Prostate gland (tissue), 2 donors: ENCODE measurements at regions not wholly inside any gene's neighbourhood (a gene's known extent, or its start where the extent isn't known, plus 50 kb on each side); places are given as distances from the start of the nearest gene placed in this dataset.

Source experiments
- DNase-seq: peaks from one replicate; pipeline ENCODE4 v3.0.0-alpha.2; 2019; ENCODE audit warnings: low spot score
- H3K27ac ChIP-seq, 2 donors: fragments of 200-600 bp; sonication (generic); 2 replicates each; pipeline ENCODE4 v1.5.1; 2017 to 2019
- H3K27me3 ChIP-seq: fragments of 200-600 bp; sonication (generic); replicated peaks from 2 replicates; pipeline ENCODE4 v1.5.1; 2019; ENCODE audit not compliant: insufficient read depth
- H3K36me3 ChIP-seq, 2 donors: fragments of 200-600 bp; sonication (generic); 1 replicate in 1 of 2; 2 replicates in 1 of 2; pipeline versions ENCODE4 v1.5.1 to v1.8.1; 2017 to 2019
- H3K4me1 ChIP-seq: fragments of 200-600 bp; sonication (generic); replicated peaks from 2 replicates; pipeline ENCODE4 v1.5.1; 2019
- H3K4me3 ChIP-seq, 2 donors: fragments of 200-600 bp; sonication (generic); 2 replicates each; pipeline ENCODE4 v1.5.1; 2017 to 2019
- H3K9me3 ChIP-seq: fragments of 200-600 bp; sonication (generic); 2 replicates; pipeline ENCODE4 v1.5.1; 2017
- POLR2A ChIP-seq: fragments of 450-650 bp; IDR thresholded peaks from one replicate; pipeline ENCODE4 v1.6.1; 2016; ENCODE audit warnings: antibody characterized with exemption, mild to moderate bottlenecking
- POLR2AphosphoS5 ChIP-seq: sonication (generic); formaldehyde crosslinking; IDR thresholded peaks from one replicate; pipeline ENCODE4 v1.6.1; 2017; ENCODE audit warnings: antibody characterized with exemption
- WGBS: methylation state at CpG from one replicate; pipeline ENCODE4 v1.1.5; 2018; 5-methylcytosine and 5-hydroxymethylcytosine counted together
- intact Hi-C: fragments of 100-400 bp; cut with DNase I; formaldehyde crosslinking; loops from one replicate; pipeline ENCODE4 v1.14.2; 2022
- TF ChIP-seq, protein P1 (sequence below), 4 experiments: fragments of 200-600 bp in 2 of 4; fragments of 450-650 bp in 2 of 4; sonication (generic) in 2 of 4; IDR thresholded peaks; 1 replicate in 3 of 4; 2 replicates in 1 of 4; pipeline ENCODE4 v1.5.1; 2016 to 2019; ENCODE audit warnings: antibody characterized with exemption in 4 of 4, mild to moderate bottlenecking in 2 of 4, moderate library complexity in 2 of 4

DNA sequence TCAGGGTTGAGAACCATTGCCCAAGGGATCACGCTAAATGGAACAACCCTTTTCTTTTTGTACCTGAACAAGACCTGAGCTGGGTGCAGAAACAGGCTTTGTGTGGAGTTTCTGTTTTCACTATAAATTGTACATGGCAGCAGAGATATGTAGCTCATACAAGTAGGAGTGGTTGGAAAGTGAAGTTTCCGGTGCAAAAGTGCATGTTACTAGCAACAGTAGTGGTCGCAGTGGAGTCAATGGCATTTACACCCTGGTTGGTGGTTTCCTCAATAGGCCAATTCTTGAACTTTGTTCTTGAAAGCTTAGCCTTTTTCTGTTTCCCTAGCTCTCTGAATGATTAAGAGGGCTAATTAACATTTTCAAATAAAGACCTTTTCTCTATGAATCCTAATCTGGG lies 170.7 kb downstream of the NEBL start:
- Histone ChIP-seq H3K27ac (no peak overlapping the region), H3K27me3 (no peaks in the 10 kb centered on the region), H3K4me3 (no peak overlapping the region), H3K36me3 (no peaks in the 10 kb centered on the region), H3K9me3 (no peaks in the 10 kb centered on the region), H3K4me1 (no peaks in the 10 kb centered on the region)
- no peak for DNase-seq
- WGBS: 91% methylated on average over 3 of the region's 3 CpGs
- intact Hi-C loops: no loop called here
- TF ChIP-seq POLR2AphosphoS5: no peak
- TF ChIP-seq, protein P1, sequence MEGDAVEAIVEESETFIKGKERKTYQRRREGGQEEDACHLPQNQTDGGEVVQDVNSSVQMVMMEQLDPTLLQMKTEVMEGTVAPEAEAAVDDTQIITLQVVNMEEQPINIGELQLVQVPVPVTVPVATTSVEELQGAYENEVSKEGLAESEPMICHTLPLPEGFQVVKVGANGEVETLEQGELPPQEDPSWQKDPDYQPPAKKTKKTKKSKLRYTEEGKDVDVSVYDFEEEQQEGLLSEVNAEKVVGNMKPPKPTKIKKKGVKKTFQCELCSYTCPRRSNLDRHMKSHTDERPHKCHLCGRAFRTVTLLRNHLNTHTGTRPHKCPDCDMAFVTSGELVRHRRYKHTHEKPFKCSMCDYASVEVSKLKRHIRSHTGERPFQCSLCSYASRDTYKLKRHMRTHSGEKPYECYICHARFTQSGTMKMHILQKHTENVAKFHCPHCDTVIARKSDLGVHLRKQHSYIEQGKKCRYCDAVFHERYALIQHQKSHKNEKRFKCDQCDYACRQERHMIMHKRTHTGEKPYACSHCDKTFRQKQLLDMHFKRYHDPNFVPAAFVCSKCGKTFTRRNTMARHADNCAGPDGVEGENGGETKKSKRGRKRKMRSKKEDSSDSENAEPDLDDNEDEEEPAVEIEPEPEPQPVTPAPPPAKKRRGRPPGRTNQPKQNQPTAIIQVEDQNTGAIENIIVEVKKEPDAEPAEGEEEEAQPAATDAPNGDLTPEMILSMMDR (IDR thresholded peaks at IDR 0.05): no peak
- no peak for TF ChIP-seq POLR2A

DNA sequence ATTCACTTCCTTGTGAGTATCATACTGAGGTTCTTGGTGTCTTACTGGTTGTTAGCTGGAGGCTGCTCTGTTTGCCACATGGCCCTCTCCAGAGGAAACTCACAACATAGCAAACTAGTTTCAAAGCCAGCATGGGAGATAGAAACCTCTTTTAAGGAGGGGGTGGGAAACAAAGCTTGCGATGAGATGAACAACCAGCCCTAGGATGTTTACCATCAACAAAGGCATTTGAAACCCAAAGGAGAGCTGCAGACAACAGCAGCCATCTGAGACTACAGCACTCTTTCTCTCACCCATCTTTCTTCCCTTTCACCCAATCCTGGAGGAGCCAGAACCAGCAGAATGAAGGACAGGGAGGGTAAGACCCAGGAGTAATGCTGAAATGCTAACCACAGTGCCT lies 182.1 kb downstream of the NEBL start:
- DNase-seq: no peak
- no peak overlapping the region for H3K4me3 ChIP-seq
- H3K36me3 ChIP-seq: no peaks in the 10 kb centered on the region
- no peak overlapping the region for H3K27ac ChIP-seq
- 96% methylated on average over 1 of the region's 1 CpG for WGBS
- no peaks in the 10 kb centered on the region for H3K27me3 ChIP-seq
- TF ChIP-seq, protein P1 (IDR thresholded peaks at IDR 0.05): no peak
- no peak for TF ChIP-seq POLR2A
- no peak for TF ChIP-seq POLR2AphosphoS5
- intact Hi-C loops: no loop called here
- no peaks in the 10 kb centered on the region for H3K4me1 ChIP-seq
- H3K9me3 ChIP-seq: no peaks in the 10 kb centered on the region

DNA sequence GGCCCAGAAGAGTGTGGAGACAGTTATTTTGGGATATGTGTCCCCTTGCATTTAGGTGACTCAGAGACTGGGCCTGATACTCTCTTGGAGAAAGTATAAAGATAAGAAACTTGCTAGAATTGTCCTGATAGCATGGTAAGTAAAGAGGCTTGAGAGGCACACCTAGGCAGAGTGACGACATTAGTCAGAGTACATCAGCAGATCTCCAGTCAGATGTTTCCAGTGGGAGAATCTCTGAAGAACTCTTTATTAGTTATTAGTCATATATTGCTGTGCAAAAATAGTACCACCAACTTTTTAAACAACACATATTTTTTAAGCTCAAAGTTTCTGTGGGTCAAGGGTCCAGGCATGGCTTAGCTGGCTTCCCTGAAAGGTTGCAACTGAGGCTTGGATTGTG lies 182.6 kb downstream of the NEBL start:
- no peak for DNase-seq
- TF ChIP-seq, protein P1 (IDR thresholded peaks at IDR 0.05): no peak
- TF ChIP-seq POLR2A: no peak
- TF ChIP-seq POLR2AphosphoS5: no peak
- Histone ChIP-seq H3K4me3 (no peak overlapping the region), H3K9me3 (no peaks in the 10 kb centered on the region), H3K27ac (no peak overlapping the region), H3K4me1 (no peaks in the 10 kb centered on the region), H3K27me3 (no peaks in the 10 kb centered on the region), H3K36me3 (no peaks in the 10 kb centered on the region)
- 48% methylated on average over 1 of the region's 1 CpG for WGBS
- intact Hi-C loops: no loop called here

DNA sequence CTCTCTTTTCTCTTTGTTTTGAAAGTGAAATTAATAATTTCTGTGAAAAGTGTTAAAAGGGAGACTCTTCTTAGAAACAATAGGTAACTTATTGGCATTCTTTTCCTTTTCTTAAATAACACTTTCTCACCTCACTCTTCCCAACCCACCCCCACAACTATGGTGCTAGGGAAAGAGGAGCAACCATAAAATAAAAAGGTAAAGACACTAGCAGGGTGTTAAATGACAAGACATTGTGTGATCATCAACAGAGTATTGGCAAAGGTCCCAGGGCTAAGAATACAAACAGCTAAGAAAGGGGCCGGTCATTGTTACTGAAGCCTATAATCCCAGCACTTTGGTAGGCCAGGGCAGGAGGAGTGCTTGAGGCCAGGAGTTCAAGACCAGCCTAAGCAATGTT lies 183.7 kb downstream of the NEBL start:
- H3K27ac ChIP-seq: no peak overlapping the region
- no peak for TF ChIP-seq POLR2A
- TF ChIP-seq POLR2AphosphoS5: no peak
- TF ChIP-seq, protein P1 (IDR thresholded peaks at IDR 0.05): no peak
- no peaks in the 10 kb centered on the region for H3K27me3 ChIP-seq
- no peaks in the 10 kb centered on the region for H3K36me3 ChIP-seq
- intact Hi-C loops: no loop called here
- 42% methylated on average over 1 of the region's 1 CpG for WGBS
- DNase-seq: no peak
- H3K4me1 ChIP-seq: no peaks in the 10 kb centered on the region
- no peaks in the 10 kb centered on the region for H3K9me3 ChIP-seq
- no peak overlapping the region for H3K4me3 ChIP-seq

DNA sequence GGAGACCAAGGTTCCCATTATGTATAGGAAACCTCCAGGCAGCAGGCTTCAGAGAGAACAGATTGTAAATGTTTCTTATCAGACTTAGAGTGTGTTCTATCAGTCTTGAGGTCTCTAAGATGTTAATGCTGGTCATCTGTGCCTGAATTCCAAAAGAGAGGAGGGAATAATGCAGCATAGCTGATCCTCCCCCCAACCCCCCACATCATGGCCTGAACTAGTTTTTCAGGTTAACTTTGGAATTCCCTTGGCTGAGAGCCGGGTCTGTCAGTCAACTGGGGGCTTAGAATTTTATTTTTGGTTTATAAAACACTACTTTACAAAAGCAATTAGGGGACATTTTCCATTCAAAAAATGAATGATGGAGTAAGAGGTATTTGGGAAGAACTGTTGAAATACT lies 184.3 kb downstream of the NEBL start:
- Histone ChIP-seq H3K27ac (no peak overlapping the region), H3K4me1 (no peaks in the 10 kb centered on the region), H3K36me3 (no peaks in the 10 kb centered on the region), H3K4me3 (no peak overlapping the region), H3K27me3 (no peaks in the 10 kb centered on the region), H3K9me3 (no peaks in the 10 kb centered on the region)
- TF ChIP-seq, protein P1 (IDR thresholded peaks at IDR 0.05): no peak
- TF ChIP-seq POLR2AphosphoS5: no peak
- TF ChIP-seq POLR2A: no peak
- 44% methylated on average over 1 of the region's 1 CpG for WGBS
- DNase-seq: no peak
- intact Hi-C loops: no loop called here
